ENCODE measurements at regions not wholly inside any gene's neighbourhood (a gene's known extent, or its start where the extent isn't known, plus 50 kb on each side); places are given as distances from the start of the nearest gene placed in this dataset.

DNA sequence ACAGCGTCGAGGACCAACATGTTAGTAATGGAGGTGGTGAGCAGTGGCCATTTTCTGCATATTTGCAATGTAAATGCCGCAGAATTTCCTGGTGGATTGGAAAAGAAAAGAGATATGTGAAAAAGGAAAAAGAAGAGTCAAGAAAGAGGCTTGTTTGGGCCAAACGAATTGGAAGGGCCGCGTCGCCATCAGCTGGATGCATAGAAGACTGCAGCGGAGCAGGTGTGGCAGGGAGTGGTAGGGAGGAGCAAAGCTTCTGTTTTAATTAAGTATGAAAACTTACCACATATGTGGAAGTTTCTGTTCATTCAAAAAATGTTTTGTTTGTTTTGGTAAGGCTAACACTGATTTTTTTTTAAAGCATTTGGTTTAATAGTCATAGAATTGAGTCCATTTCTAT is 690.7 kb downstream of the NCAM2 start:
- H3K36me3 Mint-ChIP-seq: no peaks in the 10 kb centered on the region
- H3K4me1 Mint-ChIP-seq: no peaks in the 10 kb centered on the region
- no peak overlapping the region for H3K4me3 Mint-ChIP-seq
- DNase-seq: no peak
- no peaks in the 10 kb centered on the region for H3K27me3 Mint-ChIP-seq
- H3K27ac Mint-ChIP-seq: no peak overlapping the region
- CTCF ChIA-PET: no interaction called here
- H3K9me3 Mint-ChIP-seq: peaks cover 7% of the 10 kb centered on the region

DNA sequence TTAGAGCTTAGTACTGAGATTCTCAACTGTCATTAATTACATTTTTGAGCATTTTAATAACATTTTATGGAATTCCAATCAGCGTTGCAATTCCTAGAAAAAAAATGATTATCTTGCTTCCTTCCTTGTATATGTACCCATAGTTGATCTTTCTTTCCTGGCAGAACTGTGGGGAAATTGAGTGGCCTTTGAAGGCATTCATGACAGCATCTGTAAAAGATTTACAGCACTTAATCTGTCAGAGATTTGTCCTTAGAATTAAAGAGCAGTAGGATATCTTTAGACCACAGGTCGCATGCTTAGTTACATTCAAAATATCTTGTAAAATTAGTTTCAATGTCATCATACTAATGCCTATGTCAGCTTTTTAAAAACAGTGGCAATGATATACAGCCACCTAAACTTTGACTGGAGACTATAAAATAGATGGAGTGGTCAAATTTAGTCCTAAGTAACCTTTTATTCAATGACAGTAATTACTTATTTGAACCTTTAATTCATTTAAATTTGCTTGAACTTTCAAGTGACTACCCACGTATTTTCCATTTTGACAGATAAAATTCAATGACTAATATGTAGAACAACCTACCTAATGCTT is 692.0 kb downstream of the NCAM2 start:
- CTCF ChIA-PET: interaction anchor here (0.5 kb wide), 1 partner anchor 157 kb away, joined by 3 read pairs; no protein-coding TSS in a partner anchor
- H3K36me3 Mint-ChIP-seq: no peaks in the 10 kb centered on the region
- no peak overlapping the region for H3K4me3 Mint-ChIP-seq
- no peaks in the 10 kb centered on the region for H3K4me1 Mint-ChIP-seq
- no peak for DNase-seq
- H3K27ac Mint-ChIP-seq: no peak overlapping the region
- no peaks in the 10 kb centered on the region for H3K27me3 Mint-ChIP-seq
- H3K9me3 Mint-ChIP-seq: peaks cover 7% of the 10 kb centered on the region

DNA sequence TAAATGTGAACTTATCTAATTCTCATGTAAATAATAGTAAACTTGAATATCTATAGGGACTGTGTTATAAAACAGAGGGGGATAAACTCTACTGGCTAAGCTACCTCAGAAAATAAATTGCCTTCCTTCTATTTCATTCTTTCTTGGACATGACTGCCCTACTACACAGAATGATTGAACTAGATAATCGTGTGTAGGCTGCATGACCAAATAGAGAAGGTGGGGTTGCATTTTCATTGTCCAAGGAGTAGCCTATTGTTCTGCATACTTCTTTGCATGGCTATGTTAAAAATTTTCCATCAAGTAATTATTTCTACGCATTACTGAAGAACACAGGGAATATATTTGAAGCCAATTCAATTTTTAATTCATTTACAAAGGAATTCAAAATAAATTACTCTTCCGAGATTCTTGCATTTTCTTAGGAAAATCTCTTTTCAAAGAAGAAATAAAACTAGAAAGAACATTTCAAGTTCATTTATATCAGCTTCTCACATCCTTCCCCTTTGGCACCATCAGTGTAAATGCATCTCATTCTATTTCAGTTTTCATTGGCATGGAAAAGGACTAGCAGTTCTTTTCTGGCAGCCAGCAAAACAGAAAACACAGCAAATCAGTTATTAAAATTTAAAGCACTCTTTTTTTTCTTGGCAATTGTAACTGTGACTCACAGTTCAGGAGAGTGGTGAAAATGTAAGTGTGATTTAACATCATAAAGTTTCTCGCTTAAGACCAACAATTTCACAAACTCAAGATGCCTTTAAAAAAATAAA is 714.7 kb downstream of the NCAM2 start:
- Mint-ChIP-seq H3K36me3 (no peaks in the 10 kb centered on the region), H3K27ac (no peak overlapping the region), H3K4me3 (no peak overlapping the region), H3K27me3 (no peaks in the 10 kb centered on the region), H3K4me1 (no peaks in the 10 kb centered on the region), H3K9me3 (peaks cover 3% of the 10 kb centered on the region)
- CTCF ChIA-PET: no interaction called here
- no peak for DNase-seq

DNA sequence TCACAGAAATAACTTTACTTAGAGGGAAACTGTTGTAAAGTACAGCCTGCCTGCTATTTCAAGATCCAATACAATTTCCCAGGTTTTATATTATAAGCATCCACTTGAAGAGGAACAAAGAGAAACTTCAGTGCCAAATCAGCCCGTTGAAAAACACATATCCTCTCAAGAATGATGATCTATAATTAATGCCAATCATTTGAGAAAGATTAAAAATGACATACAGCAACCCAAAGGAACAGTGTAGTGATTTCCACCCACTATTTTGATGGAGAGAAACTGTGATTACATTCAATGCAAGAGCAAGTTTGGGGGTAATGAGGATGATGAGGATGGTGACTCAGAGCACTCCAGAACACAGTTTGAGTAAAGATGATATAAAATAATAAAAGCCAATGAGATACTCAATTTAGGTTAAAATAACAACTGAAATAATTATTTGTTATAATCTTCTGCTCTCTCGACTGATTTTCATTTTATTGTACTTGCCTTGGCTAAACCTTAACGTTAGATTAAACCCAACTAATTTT is 715.5 kb downstream of the NCAM2 start:
- DNase-seq: no peak
- Mint-ChIP-seq H3K4me3 (no peak overlapping the region), H3K27ac (no peak overlapping the region), H3K36me3 (no peaks in the 10 kb centered on the region), H3K4me1 (no peaks in the 10 kb centered on the region), H3K27me3 (no peaks in the 10 kb centered on the region), H3K9me3 (peaks cover under 1% of the 10 kb centered on the region)
- CTCF ChIA-PET: no interaction called here

DNA sequence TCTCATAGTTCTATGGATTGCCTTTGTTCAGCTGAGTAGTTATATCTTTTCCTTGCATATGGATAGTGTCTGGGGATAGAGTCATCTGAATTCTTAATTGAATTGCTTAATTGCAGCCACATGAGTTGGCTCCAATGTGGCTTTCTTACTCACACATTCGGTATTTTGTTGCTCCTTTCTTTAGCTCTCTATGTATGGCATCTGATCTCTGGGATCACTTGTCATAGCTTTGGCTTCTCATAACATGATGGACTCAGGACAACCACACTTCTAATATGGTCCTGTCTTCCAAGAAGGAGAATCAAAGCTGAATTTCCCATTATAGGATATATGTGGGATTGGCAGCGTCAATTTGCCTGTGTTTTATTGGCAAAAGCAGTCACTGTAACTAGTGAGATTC is 716.2 kb downstream of the NCAM2 start:
- no peak overlapping the region for H3K27ac Mint-ChIP-seq
- no peak overlapping the region for H3K4me3 Mint-ChIP-seq
- H3K4me1 Mint-ChIP-seq: no peaks in the 10 kb centered on the region
- CTCF ChIA-PET: no interaction called here
- DNase-seq: no peak
- H3K36me3 Mint-ChIP-seq: no peaks in the 10 kb centered on the region
- no peaks in the 10 kb centered on the region for H3K27me3 Mint-ChIP-seq
- no peaks in the 10 kb centered on the region for H3K9me3 Mint-ChIP-seq

DNA sequence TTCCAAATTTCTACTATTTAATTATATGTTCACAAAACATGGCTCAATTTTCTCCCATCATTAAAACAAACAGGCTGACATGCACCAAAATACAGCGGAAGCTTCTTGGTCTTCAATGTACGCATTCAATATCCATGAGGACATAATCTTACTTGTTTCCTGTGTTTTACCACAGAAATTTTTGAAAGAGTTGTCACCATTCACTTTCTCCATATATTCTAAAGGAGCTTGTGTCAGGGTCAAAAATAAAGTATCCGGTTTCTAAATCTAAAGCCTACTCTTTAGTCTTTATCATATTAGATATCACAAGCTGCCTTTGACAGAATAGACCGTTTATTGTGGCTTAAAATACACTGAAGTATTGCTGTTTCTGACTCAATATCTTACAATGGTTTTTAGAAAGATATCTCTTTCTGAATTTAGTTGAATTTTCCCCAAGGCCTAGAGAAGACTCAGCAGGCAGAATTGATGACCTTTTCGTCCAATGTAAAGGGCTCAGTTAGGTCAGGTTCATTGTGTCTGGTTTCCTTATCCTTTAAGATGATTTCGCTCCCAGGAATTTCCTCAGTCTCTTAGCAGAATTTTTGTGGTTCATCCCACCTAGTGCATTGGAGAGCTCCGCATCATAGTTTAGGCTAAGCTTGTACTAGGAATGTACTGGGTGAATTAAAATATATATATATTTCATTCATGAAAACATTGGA is 717.2 kb downstream of the NCAM2 start:
- Mint-ChIP-seq H3K27ac (no peak overlapping the region), H3K36me3 (no peaks in the 10 kb centered on the region), H3K4me1 (no peaks in the 10 kb centered on the region), H3K27me3 (no peaks in the 10 kb centered on the region), H3K4me3 (no peak overlapping the region), H3K9me3 (no peaks in the 10 kb centered on the region)
- CTCF ChIA-PET: no interaction called here
- DNase-seq: no peak

DNA sequence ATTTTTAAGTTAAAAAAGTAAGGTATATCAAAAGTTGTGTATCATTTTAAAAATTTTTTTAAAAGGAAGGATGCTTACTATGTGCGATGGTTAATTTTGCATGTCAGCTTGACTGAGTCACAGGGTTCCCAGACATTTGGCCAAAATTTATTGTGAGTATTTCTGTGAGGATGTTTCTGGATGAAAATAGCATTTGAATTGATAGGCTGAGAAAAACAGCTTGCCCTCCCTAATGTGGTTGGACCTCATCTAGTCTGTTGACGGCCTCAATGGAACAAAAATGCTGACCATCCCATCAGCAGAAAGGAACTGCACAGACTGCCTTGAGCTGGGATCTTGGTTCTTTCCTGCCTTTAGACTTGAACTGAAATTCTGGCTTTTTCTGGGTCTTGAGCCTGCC is 724.5 kb downstream of the NCAM2 start:
- no peaks in the 10 kb centered on the region for H3K4me1 Mint-ChIP-seq
- no peaks in the 10 kb centered on the region for H3K36me3 Mint-ChIP-seq
- H3K27me3 Mint-ChIP-seq: no peaks in the 10 kb centered on the region
- CTCF ChIA-PET: no interaction called here
- DNase-seq: no peak
- peaks cover 6% of the 10 kb centered on the region for H3K9me3 Mint-ChIP-seq
- no peak overlapping the region for H3K4me3 Mint-ChIP-seq
- H3K27ac Mint-ChIP-seq: no peak overlapping the region

DNA sequence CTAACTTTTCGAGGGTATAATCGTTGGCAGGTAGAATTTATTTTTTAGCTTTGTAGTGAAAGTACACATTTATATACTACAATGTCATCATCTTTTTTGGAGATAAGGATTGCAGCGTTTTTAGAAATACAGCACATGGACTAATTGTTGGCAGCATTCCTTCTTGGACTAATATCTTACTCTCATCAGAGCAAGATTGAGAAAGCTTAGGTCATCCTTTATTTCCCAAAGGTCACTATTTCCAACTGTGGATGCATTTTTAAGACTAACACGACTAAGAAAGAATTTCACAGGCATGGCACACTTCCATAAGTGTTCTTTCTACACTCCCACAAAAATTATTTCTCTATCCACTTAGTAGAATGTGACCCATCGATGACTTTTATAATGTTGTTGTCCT is 732.3 kb downstream of the NCAM2 start:
- DNase-seq: no peak
- Mint-ChIP-seq H3K4me1 (no peaks in the 10 kb centered on the region), H3K36me3 (no peaks in the 10 kb centered on the region), H3K27me3 (no peaks in the 10 kb centered on the region), H3K27ac (no peak overlapping the region), H3K4me3 (no peak overlapping the region), H3K9me3 (peaks cover 6% of the 10 kb centered on the region)
- CTCF ChIA-PET: no interaction called here

DNA sequence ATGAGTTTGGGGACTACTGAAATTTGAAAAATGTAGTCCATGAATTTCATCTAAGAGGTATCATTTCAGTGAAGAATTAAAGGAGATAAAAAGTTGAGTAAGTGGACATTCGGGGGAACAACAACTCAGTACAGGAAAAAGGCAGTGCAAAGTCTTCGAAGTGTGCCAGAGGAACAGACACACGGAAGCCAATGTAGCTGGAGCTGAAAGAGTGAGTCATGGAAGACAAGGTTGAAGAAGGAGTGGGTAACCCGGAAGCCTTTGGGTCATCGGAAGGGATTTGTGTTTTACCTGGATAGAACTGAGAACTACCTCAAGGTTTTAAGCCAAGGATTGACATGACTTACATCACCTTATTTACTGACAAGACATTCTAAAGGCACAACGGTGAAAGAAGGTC is 733.4 kb downstream of the NCAM2 start:
- Mint-ChIP-seq H3K9me3 (peaks cover 6% of the 10 kb centered on the region), H3K4me1 (no peaks in the 10 kb centered on the region), H3K27me3 (no peaks in the 10 kb centered on the region), H3K36me3 (no peaks in the 10 kb centered on the region), H3K27ac (no peak overlapping the region), H3K4me3 (no peak overlapping the region)
- CTCF ChIA-PET: no interaction called here
- no peak for DNase-seq

DNA sequence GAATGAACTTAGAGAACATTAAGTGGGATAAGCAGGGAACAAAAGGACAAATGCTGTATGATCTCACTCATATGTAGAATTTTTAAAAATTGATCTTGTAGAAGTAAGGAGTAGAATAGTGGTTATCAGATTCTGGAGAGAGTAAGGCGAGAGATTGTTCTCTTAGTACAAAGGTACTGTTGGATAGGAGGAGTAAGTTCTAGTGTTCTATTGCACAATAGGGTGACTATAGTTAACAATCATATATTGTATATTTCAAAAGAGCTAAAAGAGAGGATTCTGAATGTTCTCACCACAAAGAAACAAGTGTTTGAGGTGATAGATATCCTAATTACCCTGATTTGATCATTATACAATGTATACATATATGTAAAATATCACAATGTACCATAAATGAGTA is 735.9 kb downstream of the NCAM2 start:
- Mint-ChIP-seq H3K27me3 (no peaks in the 10 kb centered on the region), H3K36me3 (no peaks in the 10 kb centered on the region), H3K27ac (no peak overlapping the region), H3K9me3 (peaks cover 6% of the 10 kb centered on the region), H3K4me3 (no peak overlapping the region), H3K4me1 (no peaks in the 10 kb centered on the region)
- CTCF ChIA-PET: no interaction called here
- DNase-seq: no peak

DNA sequence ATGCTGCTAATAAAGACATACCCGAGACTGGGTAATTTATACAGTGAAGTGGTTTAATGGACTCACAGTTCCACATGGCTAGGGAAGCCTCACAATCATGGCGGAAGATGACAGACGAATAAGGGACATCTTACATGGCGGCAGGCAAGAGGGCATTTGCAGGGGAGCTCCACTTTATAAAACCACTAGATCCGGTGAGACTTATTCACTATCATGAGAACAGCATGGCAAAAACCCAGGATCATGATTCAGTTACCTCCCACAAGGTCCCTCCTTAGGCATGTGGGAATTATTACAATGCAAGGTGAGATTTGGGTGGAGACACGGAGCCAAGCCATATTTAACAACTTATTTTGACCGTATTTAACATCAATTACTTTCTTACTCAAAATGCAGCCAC is 739.0 kb downstream of the NCAM2 start:
- CTCF ChIA-PET: no interaction called here
- DNase-seq: no peak
- Mint-ChIP-seq H3K27me3 (no peaks in the 10 kb centered on the region), H3K27ac (no peak overlapping the region), H3K4me3 (no peak overlapping the region), H3K4me1 (no peaks in the 10 kb centered on the region), H3K36me3 (no peaks in the 10 kb centered on the region), H3K9me3 (peaks cover 2% of the 10 kb centered on the region)

DNA sequence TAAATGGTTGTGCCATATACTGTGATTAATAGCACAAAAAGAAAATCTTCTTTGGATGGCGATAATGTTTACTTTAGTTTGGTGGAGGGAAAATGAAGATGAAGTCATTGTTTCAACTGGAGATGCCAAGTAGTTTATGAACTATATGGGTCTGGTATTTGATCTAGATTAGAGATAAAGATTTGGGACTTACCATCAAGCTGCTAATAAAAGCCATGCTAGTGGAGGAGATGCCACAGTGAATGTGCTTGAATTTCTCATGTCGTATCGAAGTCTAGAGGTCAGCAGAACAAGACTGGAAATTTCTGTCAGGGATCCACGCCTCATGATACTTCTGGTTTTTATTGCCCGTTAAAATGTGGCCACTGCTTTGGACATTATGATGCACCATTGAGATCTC is 742.0 kb downstream of the NCAM2 start:
- H3K27ac Mint-ChIP-seq: no peak overlapping the region
- DNase-seq: no peak
- H3K9me3 Mint-ChIP-seq: peaks cover 10% of the 10 kb centered on the region
- CTCF ChIA-PET: no interaction called here
- no peaks in the 10 kb centered on the region for H3K36me3 Mint-ChIP-seq
- no peaks in the 10 kb centered on the region for H3K4me1 Mint-ChIP-seq
- no peaks in the 10 kb centered on the region for H3K27me3 Mint-ChIP-seq
- H3K4me3 Mint-ChIP-seq: no peak overlapping the region

DNA sequence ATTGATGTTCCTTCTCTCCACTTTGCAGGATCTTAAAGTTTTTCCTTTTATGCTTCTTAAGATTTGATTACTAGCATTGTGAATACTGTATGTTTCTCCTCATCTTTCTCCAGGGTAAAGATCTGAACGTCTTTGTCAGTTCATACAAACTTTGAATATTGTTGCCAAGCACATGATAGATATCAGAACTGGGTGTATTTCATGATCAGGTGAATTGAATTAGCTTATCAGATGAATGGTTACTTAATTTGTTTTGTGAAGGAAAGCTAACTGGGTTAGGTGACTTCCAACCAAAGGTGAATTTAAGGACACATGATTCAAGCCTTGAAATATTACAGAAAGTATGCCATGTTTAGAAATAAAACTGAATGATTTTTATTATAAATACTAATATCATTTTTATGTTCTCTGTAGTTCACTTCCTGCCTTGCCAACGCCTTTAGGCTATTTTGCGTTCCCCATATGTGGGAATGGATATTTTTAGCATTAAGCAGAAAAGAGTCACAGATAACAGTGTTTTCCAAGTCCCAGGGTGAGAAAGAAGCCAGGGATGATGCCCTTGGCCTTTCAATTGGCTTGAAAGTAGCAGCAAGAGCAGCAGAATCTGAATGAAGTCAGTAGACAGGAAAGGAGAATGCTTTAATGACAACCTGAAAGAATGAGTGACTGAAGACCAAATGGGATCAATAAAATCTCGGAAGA is 752.1 kb downstream of the NCAM2 start:
- no peak for DNase-seq
- no peaks in the 10 kb centered on the region for H3K4me1 Mint-ChIP-seq
- no peaks in the 10 kb centered on the region for H3K36me3 Mint-ChIP-seq
- no peak overlapping the region for H3K4me3 Mint-ChIP-seq
- CTCF ChIA-PET: no interaction called here
- peaks cover 13% of the 10 kb centered on the region for H3K9me3 Mint-ChIP-seq
- no peaks in the 10 kb centered on the region for H3K27me3 Mint-ChIP-seq
- H3K27ac Mint-ChIP-seq: no peak overlapping the region

DNA sequence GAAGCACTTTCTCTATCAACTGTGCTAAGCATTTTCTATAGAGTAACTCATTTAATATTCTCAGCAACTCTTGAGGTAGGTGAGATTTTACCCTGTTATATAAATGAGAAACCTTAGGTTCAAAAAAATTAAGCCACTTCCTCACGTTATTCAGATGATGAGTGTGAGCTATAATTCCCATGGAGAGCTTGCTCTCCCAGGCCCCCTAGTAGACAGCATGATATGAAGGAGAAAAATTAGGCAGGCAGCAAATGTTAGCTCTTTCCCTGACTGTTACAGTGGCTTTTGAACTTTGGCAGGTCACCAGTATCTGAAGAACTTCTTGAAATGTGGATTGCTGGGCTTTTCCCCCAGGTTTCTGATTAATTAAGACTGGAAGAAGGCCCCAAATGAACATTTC is 753.1 kb downstream of the NCAM2 start:
- DNase-seq: no peak
- CTCF ChIA-PET: no interaction called here
- peaks cover 12% of the 10 kb centered on the region for H3K9me3 Mint-ChIP-seq
- H3K27ac Mint-ChIP-seq: no peak overlapping the region
- H3K4me3 Mint-ChIP-seq: no peak overlapping the region
- H3K27me3 Mint-ChIP-seq: no peaks in the 10 kb centered on the region
- no peaks in the 10 kb centered on the region for H3K36me3 Mint-ChIP-seq
- H3K4me1 Mint-ChIP-seq: no peaks in the 10 kb centered on the region

All from activated naive CD4-positive, alpha-beta T cell treated with anti-CD3 and anti-CD28 coated beads, Interleukin-2, amount 10 ng/mL, durations not matched to agents 7 days and 5 days (primary cell).